Neural progenitor cell (in vitro differentiated cells): ENCODE measurements at regions not wholly inside any gene's neighbourhood (a gene's known extent, or its start where the extent isn't known, plus 50 kb on each side); places are given as distances from the start of the nearest gene placed in this dataset.

Source experiments
- DNase-seq: peaks from one replicate; pipeline ENCODE4 v3.0.0-alpha.2; 2016; ENCODE audit warnings: low spot score
- H2AFZ ChIP-seq: fragments of 200-600 bp; sonication (generic); replicated peaks from 2 replicates; pipeline ENCODE4 v1.6.1; 2016; ENCODE audit warnings: antibody characterized with exemption
- H3F3A ChIP-seq: fragments of 200-600 bp; sonication (generic); 2 replicates; pipeline ENCODE4 v1.6.1; 2016; ENCODE audit warnings: antibody characterized with exemption, low read depth
- H3K27ac ChIP-seq: fragments of 200-600 bp; sonication (generic); 2 replicates; pipeline ENCODE4 v1.5.1; 2016; ENCODE audit warnings: mild to moderate bottlenecking
- H3K27me3 ChIP-seq: fragments of 200-600 bp; sonication (generic); 2 replicates; pipeline ENCODE4 v1.6.1; 2016; ENCODE audit warnings: mild to moderate bottlenecking, moderate library complexity
- H3K36me3 ChIP-seq: fragments of 200-600 bp; sonication (generic); 2 replicates; pipeline ENCODE4 v1.5.1; 2016
- H3K4me1 ChIP-seq: fragments of 200-600 bp; sonication (generic); 2 replicates; pipeline ENCODE4 v1.6.1; 2016; ENCODE audit warnings: mixed run types
- H3K4me2 ChIP-seq: fragments of 200-600 bp; sonication (generic); 2 replicates; pipeline ENCODE4 v1.6.1; 2016
- H3K4me3 ChIP-seq: fragments of 200-600 bp; sonication (generic); 2 replicates; pipeline ENCODE4 v1.5.1; 2016
- H3K79me2 ChIP-seq: fragments of 200-600 bp; sonication (generic); 2 replicates; pipeline ENCODE4 v1.6.1; 2016; ENCODE audit warnings: low read depth
- H3K9ac ChIP-seq: fragments of 200-600 bp; sonication (generic); 2 replicates; pipeline ENCODE4 v1.6.1; 2016
- H3K9me3 ChIP-seq: fragments of 200-600 bp; sonication (generic); 2 replicates; pipeline ENCODE4 v1.5.1; 2016; ENCODE audit warnings: low read depth
- H4K20me1 ChIP-seq: fragments of 200-600 bp; sonication (generic); 2 replicates; pipeline ENCODE4 v1.6.1; 2016; ENCODE audit warnings: low read depth
- H3K27ac Mint-ChIP-seq: 3 replicates; pipeline ENCODE4 v1.8.0; 2021; ENCODE audit warnings: mixed read lengths
- H3K27me3 Mint-ChIP-seq: 2 replicates; pipeline ENCODE4 v1.8.0; 2022; ENCODE audit warnings: low read depth, mild to moderate bottlenecking, inconsistent platforms, moderate library complexity, mixed read lengths; ENCODE audit not compliant: insufficient read depth
- H3K36me3 Mint-ChIP-seq: 3 replicates; pipeline ENCODE4 v1.8.0; 2021; ENCODE audit warnings: mixed read lengths
- H3K4me1 Mint-ChIP-seq: 3 replicates; pipeline ENCODE4 v1.8.0; 2021; ENCODE audit warnings: mixed read lengths
- H3K4me3 Mint-ChIP-seq: 3 replicates; pipeline ENCODE4 v1.8.0; 2021; ENCODE audit warnings: mild to moderate bottlenecking, moderate library complexity, mixed read lengths
- H3K9me3 Mint-ChIP-seq: 3 replicates; pipeline ENCODE4 v1.8.0; 2020; ENCODE audit warnings: mixed read lengths
- CTCF ChIP-seq: fragments of 200-600 bp; sonication (generic); IDR thresholded peaks from 2 replicates; pipeline ENCODE4 v1.5.1; 2017; ENCODE audit warnings: antibody characterized with exemption, mild to moderate bottlenecking
- EZH2 ChIP-seq: fragments of 200-600 bp; sonication (generic); IDR thresholded peaks from 2 replicates; pipeline ENCODE4 v1.6.1; 2017; ENCODE audit warnings: antibody characterized with exemption, mild to moderate bottlenecking, moderate library complexity
- EZH2phosphoT487 ChIP-seq: fragments of 200-600 bp; sonication (generic); IDR thresholded peaks from 2 replicates; pipeline ENCODE4 v1.6.1; 2017; ENCODE audit warnings: antibody characterized with exemption

GRCh38 chr4:19399001-19399400 is 852.7 kb upstream of the SLIT2 start:
- Histone ChIP-seq H4K20me1 (no peaks in the 10 kb centered on the region), H3K4me1 (no peaks in the 10 kb centered on the region), H3K27me3 (no peaks in the 10 kb centered on the region), H3K27ac (no peak overlapping the region), H3K9ac (no peak overlapping the region), H3K9me3 (no peaks in the 10 kb centered on the region), H3F3A (no peaks in the 10 kb centered on the region), H2AFZ (no peak overlapping the region), H3K4me3 (no peak overlapping the region), H3K36me3 (no peaks in the 10 kb centered on the region), H3K79me2 (no peaks in the 10 kb centered on the region), H3K4me2 (no peak overlapping the region)
- no peak overlapping the region for H3K4me3 Mint-ChIP-seq
- no peak for TF ChIP-seq EZH2
- TF ChIP-seq EZH2phosphoT487: no peak
- no peak for TF ChIP-seq CTCF
- H3K27ac Mint-ChIP-seq: no peak overlapping the region
- peaks cover 7% of the 10 kb centered on the region for H3K9me3 Mint-ChIP-seq
- peaks cover 7% of the 10 kb centered on the region for H3K4me1 Mint-ChIP-seq
- no peaks in the 10 kb centered on the region for H3K27me3 Mint-ChIP-seq
- no peak for DNase-seq
- H3K36me3 Mint-ChIP-seq: no peaks in the 10 kb centered on the region

GRCh38 chr4:19386786-19387185 is 864.9 kb upstream of the SLIT2 start:
- no peaks in the 10 kb centered on the region for H3K27me3 Mint-ChIP-seq
- Histone ChIP-seq H3K36me3 (no peaks in the 10 kb centered on the region), H3K27ac (no peak overlapping the region), H3K4me2 (no peak overlapping the region), H2AFZ (no peak overlapping the region), H4K20me1 (no peaks in the 10 kb centered on the region), H3K9me3 (no peaks in the 10 kb centered on the region), H3K79me2 (no peaks in the 10 kb centered on the region), H3K4me1 (no peaks in the 10 kb centered on the region), H3K9ac (no peak overlapping the region), H3K27me3 (no peaks in the 10 kb centered on the region), H3K4me3 (no peak overlapping the region), H3F3A (no peaks in the 10 kb centered on the region)
- H3K27ac Mint-ChIP-seq: no peak overlapping the region
- H3K9me3 Mint-ChIP-seq: no peaks in the 10 kb centered on the region
- no peak for TF ChIP-seq CTCF
- TF ChIP-seq EZH2phosphoT487: no peak
- TF ChIP-seq EZH2: no peak
- no peaks in the 10 kb centered on the region for H3K4me1 Mint-ChIP-seq
- H3K36me3 Mint-ChIP-seq: no peaks in the 10 kb centered on the region
- no peak overlapping the region for H3K4me3 Mint-ChIP-seq
- no peak for DNase-seq

- Mint-ChIP-seq H3K27me3 (no peaks in the 10 kb centered on the region), H3K4me1 (no peaks in the 10 kb centered on the region), H3K36me3 (no peaks in the 10 kb centered on the region), H3K27ac (no peak overlapping the region), H3K4me3 (no peak overlapping the region), H3K9me3 (no peaks in the 10 kb centered on the region)
- Histone ChIP-seq H3K36me3 (no peaks in the 10 kb centered on the region), H3K79me2 (no peaks in the 10 kb centered on the region), H3K4me1 (no peaks in the 10 kb centered on the region), H3K9ac (no peak overlapping the region), H3K27ac (no peak overlapping the region), H3F3A (no peaks in the 10 kb centered on the region), H3K27me3 (no peaks in the 10 kb centered on the region), H3K4me2 (no peak overlapping the region), H2AFZ (no peak overlapping the region), H4K20me1 (no peaks in the 10 kb centered on the region), H3K9me3 (no peaks in the 10 kb centered on the region), H3K4me3 (no peak overlapping the region)
- no peak for TF ChIP-seq CTCF
- no peak for TF ChIP-seq EZH2phosphoT487
- no peak for DNase-seq
These were observed 868.5 kb upstream of the SLIT2 start for GRCh38 chr4:19382993-19383756.
